SH-SY5Y (cell line): ENCODE measurements at regions not wholly inside any gene's neighbourhood (a gene's known extent, or its start where the extent isn't known, plus 50 kb on each side); places are given as distances from the start of the nearest gene placed in this dataset.

ENCODE experiments used
- GATA2 ChIP-seq: IDR thresholded peaks from 2 replicates; pipeline ENCODE4 v1.6.1; 2011; ENCODE audit warnings: mild to moderate bottlenecking, low read depth, low read length
- GATA3 ChIP-seq: IDR thresholded peaks from 2 replicates; pipeline ENCODE4 v1.6.1; 2011; ENCODE audit warnings: low read depth, mild to moderate bottlenecking, low read length, moderate library complexity

- no peak for TF ChIP-seq GATA3
- TF ChIP-seq GATA2, result no peak
Measured at GRCh38 chr1:187306710-187307415, 478.1 kb downstream of the PLA2G4A start.

GRCh38 chr1:187310038-187310631 is 481.4 kb downstream of the PLA2G4A start:
- TF ChIP-seq GATA2 (no peak), GATA3 (no peak)

GRCh38 chr1:187313115-187313514 is 484.4 kb downstream of the PLA2G4A start:
- TF ChIP-seq GATA2 (no peak), GATA3 (no peak)

GRCh38 chr1:187326557-187326956 is 497.8 kb downstream of the PLA2G4A start:
- TF ChIP-seq GATA2 (no peak), GATA3 (no peak)

- TF ChIP-seq GATA2, result no peak
- 0 out of 2 replicates have a peak, but pooled peaks have one; percentile 21 for TF ChIP-seq GATA3
Measured at GRCh38 chr1:187336441-187337168, 507.9 kb downstream of the PLA2G4A start.

GRCh38 chr1:187338762-187339412 is 510.1 kb downstream of the PLA2G4A start:
- TF ChIP-seq GATA2, result no peak
- no peak for TF ChIP-seq GATA3

GRCh38 chr1:187342495-187342894 is 513.7 kb downstream of the PLA2G4A start:
- TF ChIP-seq GATA2 (no peak), GATA3 (no peak)

GRCh38 chr1:187374082-187374481 is 545.3 kb downstream of the PLA2G4A start:
- no peak for TF ChIP-seq GATA3
- no peak for TF ChIP-seq GATA2

GRCh38 chr1:187374742-187375141 is 546.0 kb downstream of the PLA2G4A start:
- TF ChIP-seq GATA3, result no peak
- no peak for TF ChIP-seq GATA2

- TF ChIP-seq GATA3 (no peak), GATA2 (no peak)
Measured at GRCh38 chr1:187383366-187383765, 554.6 kb downstream of the PLA2G4A start.

- TF ChIP-seq GATA3 (no peak), GATA2 (no peak)
Measured at GRCh38 chr1:187384504-187384903, 555.8 kb downstream of the PLA2G4A start.

GRCh38 chr1:187390215-187390818 is 561.6 kb downstream of the PLA2G4A start:
- TF ChIP-seq GATA2, result no peak
- no peak for TF ChIP-seq GATA3

- no peak for TF ChIP-seq GATA2
- no peak for TF ChIP-seq GATA3
Measured at GRCh38 chr1:187396226-187396625, 567.5 kb downstream of the PLA2G4A start.

- no peak for TF ChIP-seq GATA2
- TF ChIP-seq GATA3, result no peak
Measured at GRCh38 chr1:187396929-187397796, 568.4 kb downstream of the PLA2G4A start.
